ENCODE measurements at regions not wholly inside any gene's neighbourhood (a gene's known extent, or its start where the extent isn't known, plus 50 kb on each side); places are given as distances from the start of the nearest gene placed in this dataset.

DNA sequence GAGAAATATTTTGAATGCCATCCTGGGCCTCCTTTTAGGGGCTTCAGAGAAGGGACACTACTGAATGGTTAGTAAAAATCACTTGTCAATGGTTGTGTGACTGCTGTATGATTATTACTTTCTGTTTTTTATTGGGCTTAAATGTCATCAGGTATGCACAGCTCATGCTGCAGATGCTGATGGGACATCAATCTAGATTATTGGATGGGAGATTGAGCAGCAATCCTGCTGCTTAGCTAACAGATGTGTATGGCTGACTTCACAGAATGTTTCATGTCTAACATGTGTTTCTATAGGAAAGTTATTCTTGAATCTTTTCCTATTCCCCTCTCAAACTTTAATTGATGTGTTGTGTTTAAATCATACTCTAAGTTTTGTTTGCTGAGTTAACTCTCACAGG, 166.8 kb downstream of the RMST start:
- H3K27ac ChIP-seq (ENCODE audit: control insufficient read depth, insufficient read depth): no peak overlapping the region
- DNase-seq (ENCODE audit: low read depth, low spot score) (no peak), ATAC-seq (no peak), FAIRE-seq (no peak)
- no peak overlapping the region for H3K4me2 ChIP-seq (ENCODE audit: control insufficient read depth, insufficient read depth)
- no peak overlapping the region for H2AFZ ChIP-seq (ENCODE audit: control insufficient read depth, low read depth, low read length)
- TF ChIP-seq, protein P1, sequence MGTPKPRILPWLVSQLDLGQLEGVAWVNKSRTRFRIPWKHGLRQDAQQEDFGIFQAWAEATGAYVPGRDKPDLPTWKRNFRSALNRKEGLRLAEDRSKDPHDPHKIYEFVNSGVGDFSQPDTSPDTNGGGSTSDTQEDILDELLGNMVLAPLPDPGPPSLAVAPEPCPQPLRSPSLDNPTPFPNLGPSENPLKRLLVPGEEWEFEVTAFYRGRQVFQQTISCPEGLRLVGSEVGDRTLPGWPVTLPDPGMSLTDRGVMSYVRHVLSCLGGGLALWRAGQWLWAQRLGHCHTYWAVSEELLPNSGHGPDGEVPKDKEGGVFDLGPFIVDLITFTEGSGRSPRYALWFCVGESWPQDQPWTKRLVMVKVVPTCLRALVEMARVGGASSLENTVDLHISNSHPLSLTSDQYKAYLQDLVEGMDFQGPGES (IDR thresholded peaks at IDR 0.05): no peak
- TF ChIP-seq ASH2L (IDR thresholded peaks at IDR 0.05; ENCODE audit: borderline replicate concordance, low read depth) (no peak), NRF1 (conservative IDR thresholded peaks at IDR 0.05; ENCODE audit: low read depth, low read length) (no peak), FOS (IDR thresholded peaks at IDR 0.05; ENCODE audit: borderline replicate concordance, extremely low read depth, insufficient read length) (no peak), HDAC2 (IDR thresholded peaks at IDR 0.05) (no peak), MXI1 (IDR thresholded peaks at IDR 0.05; ENCODE audit: low read depth, low read length) (no peak), CHD1 (IDR thresholded peaks at IDR 0.05; ENCODE audit: low read depth, low read length) (no peak), RBBP5 (conservative IDR thresholded peaks at IDR 0.05) (no peak), SRF (IDR thresholded peaks at IDR 0.05; ENCODE audit: low read depth in 2 of 2, low read length in 2 of 2) (no peak), MEF2B (IDR thresholded peaks at IDR 0.05; ENCODE audit: partially characterized antibody, poor library complexity, severe bottlenecking) (no peak), STAT1 (conservative IDR thresholded peaks at IDR 0.05) (no peak), IRF4 (IDR thresholded peaks at IDR 0.05; ENCODE audit: low read depth, low read length) (no peak), CBX5 (IDR thresholded peaks at IDR 0.05; ENCODE audit: low read depth) (no peak), JUNB (IDR thresholded peaks at IDR 0.05) (no peak), NFYB (IDR thresholded peaks at IDR 0.05; ENCODE audit: insufficient read depth, low read depth, low read length) (no peak), KLF5 (IDR thresholded peaks at IDR 0.05; ENCODE audit: partially characterized antibody) (no peak), GABPA (IDR thresholded peaks at IDR 0.05; ENCODE audit: low read depth) (no peak), ZBTB11 (CRISPR knock-in tag; IDR thresholded peaks at IDR 0.05) (no peak), NFIC (IDR thresholded peaks at IDR 0.05; ENCODE audit: low read depth, low read length) (no peak)
- H4K20me1 ChIP-seq (ENCODE audit: control insufficient read depth, insufficient read depth): no peaks in the 10 kb centered on the region
- ChIA-PET POLR2A (no interaction called here), RAD21 (ENCODE audit: unreplicated experiment) (no interaction called here), CTCF (no interaction called here), SMC1A (ENCODE audit: uncharacterized antibody, unreplicated experiment) (no interaction called here)
- H3K4me1 ChIP-seq (ENCODE audit: control insufficient read depth, insufficient read depth, low read length): no peaks in the 10 kb centered on the region
- intact Hi-C loops (cut with micrococcal nuclease; ENCODE audit: unreplicated experiment): no loop called here
- no peak overlapping the region for H3K9ac ChIP-seq (ENCODE audit: control insufficient read depth, insufficient read depth, low read length)
- BruUV-seq (replicated peaks): no TSS peak
- H3K36me3 ChIP-seq (ENCODE audit: control insufficient read depth in 2 of 2, insufficient read depth in 2 of 2, low read length in 1 of 2): no peaks in the 10 kb centered on the region
- in situ Hi-C loops (cut with MboI): no loop called here
- no peak overlapping the region for H3K4me3 ChIP-seq
- H3K9me3 ChIP-seq (replicated peaks; ENCODE audit: control insufficient read depth, insufficient read depth, low read length): no peaks in the 10 kb centered on the region
- no peaks in the 10 kb centered on the region for H3K27me3 ChIP-seq (replicated peaks in 1 of 2; ENCODE audit: control insufficient read depth in 2 of 2, insufficient read depth in 2 of 2, low read length in 1 of 2)
- H3K79me2 ChIP-seq (ENCODE audit: control insufficient read depth, insufficient read depth, low read length): no peaks in the 10 kb centered on the region
